GM23248 (cell line): ENCODE measurements at regions not wholly inside any gene's neighbourhood (a gene's known extent, or its start where the extent isn't known, plus 50 kb on each side); places are given as distances from the start of the nearest gene placed in this dataset.

ENCODE experiments used
- EZH2 ChIP-seq: fragments of 200-600 bp; sonication (generic); IDR thresholded peaks from 2 replicates; pipeline ENCODE4 v1.6.1; 2018; ENCODE audit warnings: antibody characterized with exemption, mild to moderate bottlenecking; ENCODE audit not compliant: insufficient read depth, poor library complexity, severe bottlenecking
- EZH2phosphoT487 ChIP-seq: fragments of 200-600 bp; sonication (generic); IDR thresholded peaks from 2 replicates; pipeline ENCODE4 v1.6.1; 2018; ENCODE audit warnings: antibody characterized with exemption, moderate library complexity, mild to moderate bottlenecking, low read depth; ENCODE audit not compliant: insufficient read depth

GRCh38 chr6:137416376-137417109 is 77.7 kb downstream of the OLIG3 start:
- TF ChIP-seq EZH2 (no peak), EZH2phosphoT487 (no peak)
